HG03442 (cell line): ENCODE measurements at regions not wholly inside any gene's neighbourhood (a gene's known extent, or its start where the extent isn't known, plus 50 kb on each side); places are given as distances from the start of the nearest gene placed in this dataset.
"Not testable (repeated sequence)": the region's sequence is repeated elsewhere in the genome, so short reads cannot be mapped to it uniquely, and the experiment has no call there.

Experiments
- ATAC-seq: cut with Tn5 transposase; IDR thresholded peaks from one replicate; pipeline ENCODE4 v1.9.1; 2021; ENCODE audit warnings: mild to moderate bottlenecking, moderate library complexity; ENCODE audit not compliant: unreplicated experiment

DNA sequence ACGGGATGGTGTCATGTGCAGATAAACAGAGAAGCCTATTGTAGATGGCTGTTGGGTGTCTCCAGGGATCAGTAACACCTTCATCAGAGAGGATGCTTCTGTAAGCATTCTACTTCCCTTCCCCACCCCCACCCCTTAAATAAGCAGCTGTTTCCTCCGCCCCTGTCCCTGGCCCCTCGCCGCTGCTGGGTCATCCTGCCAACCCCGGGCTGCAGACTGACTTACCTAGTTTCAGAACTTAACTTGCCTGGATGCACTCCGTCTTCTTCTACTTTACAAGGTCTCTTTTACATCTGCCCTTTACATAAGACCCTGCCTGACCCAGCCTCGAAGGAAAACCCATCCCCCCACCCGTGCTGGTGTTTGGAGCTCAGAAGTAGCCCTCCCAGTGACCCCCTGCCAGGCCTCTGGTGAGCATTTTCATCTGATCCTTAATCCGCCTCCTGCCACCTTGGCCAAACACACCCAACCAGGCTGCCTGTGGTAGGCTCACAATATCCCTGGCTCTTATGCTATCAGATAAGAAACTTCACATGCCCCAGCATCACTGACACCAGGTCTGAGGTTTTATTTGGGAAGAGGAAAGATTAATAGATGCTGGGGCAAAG is 103.0 kb upstream of the HES1 start:
- no peak for ATAC-seq

DNA sequence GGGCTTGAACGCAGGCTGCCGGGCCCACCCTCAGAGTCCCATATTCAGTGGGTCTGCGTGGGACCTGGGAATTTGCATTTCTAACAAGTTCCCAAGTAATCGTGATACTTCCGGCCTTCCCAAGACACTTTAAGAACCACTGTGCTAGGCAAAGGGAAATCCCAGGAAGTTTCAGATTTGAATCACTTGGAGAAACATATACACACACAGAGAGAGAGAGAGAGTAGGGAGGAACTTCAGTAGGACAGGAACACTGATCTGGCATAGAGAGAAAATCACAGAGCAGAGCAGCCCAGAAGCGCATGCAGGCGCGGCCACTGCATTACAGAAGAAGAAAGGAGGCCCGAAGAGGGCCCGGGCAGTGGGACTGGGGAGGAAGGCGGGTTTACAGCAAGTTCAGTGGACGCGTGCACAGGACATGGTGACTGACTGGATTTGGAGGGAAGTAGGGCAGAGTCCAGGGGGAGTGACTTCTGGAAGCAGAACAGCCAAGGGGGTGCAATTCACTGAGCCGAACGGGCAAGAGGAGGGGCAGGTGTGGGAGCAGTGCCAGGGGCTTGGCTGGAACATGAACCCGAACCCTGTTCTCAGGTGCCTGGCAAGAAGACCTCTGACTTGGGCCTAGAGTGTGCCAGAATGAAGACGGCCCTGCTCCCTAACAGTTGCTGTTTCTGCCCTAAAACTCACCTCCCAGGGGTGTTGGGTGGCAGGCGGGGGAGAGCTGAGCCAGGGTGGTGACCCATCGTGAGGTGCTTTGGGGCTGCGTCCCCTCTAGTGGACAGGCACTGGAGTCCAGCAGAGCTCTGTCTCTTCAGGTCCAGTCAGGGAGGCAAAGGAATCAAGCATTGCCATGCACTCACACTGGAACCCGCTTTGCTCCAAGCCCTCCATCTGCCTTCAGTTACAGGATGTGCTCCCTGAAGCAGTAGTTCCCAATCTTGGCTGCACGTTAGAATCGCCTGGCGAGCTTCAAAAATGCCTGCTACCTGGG is 101.3 kb upstream of the HES1 start:
- no peak for ATAC-seq

DNA sequence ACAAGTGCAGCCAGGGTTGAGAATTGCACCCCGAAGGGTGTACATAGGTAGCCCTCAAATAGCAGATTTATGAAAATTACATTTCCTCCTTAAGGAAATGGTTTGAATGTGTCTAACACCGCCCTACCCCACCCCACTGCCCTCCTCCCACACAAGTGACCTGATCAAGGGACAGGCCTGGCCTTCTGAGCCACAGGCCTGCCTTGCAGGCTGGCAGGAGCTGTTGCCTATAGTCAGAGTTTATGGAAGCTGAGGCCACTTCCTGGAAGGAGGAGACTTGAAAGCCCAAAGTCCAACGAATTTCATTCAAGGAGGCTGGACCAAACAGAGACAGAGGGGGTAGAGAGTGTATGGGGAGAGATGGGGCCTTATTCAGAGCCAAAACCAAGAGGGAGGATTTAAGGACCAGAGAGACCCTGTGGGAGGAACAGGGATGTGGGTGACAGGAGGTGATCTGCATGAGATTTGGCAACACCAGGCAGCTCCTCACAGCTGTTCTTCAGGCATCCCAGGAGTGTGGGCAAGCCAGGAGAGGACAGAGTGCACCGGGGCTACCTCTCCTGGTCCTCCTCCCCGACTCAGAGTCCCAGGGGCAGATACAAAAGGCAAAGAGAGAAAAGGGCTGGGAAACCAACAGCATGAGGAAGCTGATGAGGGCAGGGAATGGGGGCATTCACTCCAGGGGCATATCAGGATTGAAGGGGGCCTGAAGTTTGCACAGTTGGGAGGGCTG is 100.4 kb upstream of the HES1 start:
- ATAC-seq: no peak

DNA sequence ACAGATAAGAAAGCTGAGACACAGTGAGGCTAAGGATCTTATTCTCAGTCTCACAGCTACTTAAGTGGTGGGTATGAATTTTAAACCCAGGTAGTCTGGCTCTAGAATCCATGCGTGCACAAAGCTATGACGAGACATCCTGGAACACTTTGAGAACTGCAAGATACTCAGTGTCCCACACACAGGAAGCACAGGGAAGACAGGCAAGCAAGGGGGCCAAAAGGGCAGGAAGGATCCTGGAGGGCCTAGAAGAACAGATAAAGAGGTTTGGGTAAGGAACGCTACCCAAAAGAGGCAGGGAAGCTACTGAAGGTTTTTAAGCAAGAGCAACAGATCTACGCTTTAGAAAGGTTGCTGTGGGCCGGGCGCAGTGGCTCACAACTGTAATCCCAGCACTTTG is 99.1 kb upstream of the HES1 start:
- no peak for ATAC-seq

DNA sequence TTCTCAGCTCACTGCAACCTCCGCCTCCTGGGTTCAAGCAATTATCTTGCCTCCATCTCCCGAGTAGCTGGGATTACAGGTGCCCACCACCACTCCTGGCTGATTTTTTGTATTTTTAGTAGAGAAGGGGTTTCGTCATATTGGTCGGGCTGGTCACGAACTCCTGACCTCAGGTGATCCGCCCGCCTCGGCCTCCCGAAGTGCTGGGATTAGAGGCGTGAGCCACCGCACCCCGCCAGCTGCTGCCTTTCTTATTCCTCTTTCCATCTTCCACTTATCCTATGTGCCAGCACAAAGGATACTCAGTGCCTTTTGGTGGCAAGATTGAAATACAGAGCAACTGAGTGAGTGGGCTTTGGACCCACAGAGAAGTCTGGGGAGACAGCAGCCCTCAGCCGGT is 97.6 kb upstream of the HES1 start:
- not testable (repeated sequence) for ATAC-seq

DNA sequence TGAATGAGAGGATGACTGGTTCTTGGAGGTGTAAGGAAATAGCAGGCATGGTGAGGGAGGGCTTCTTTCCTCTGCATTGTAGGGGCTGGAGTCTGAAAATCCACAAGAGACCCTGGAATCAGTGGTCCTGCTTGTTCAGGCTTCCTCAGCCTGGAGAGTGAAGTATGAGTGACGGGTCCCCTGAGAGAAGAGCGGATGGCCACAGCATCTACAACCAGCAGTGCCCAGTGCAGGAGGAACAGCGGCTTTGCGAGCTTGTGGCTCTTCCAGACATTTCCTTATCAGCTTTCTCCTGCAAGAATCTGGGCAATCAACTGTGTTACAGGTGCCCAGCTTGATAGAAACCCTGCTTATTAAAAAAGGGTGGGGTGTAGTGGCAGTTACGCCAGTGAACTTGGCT is 97.0 kb upstream of the HES1 start:
- ATAC-seq: no peak

DNA sequence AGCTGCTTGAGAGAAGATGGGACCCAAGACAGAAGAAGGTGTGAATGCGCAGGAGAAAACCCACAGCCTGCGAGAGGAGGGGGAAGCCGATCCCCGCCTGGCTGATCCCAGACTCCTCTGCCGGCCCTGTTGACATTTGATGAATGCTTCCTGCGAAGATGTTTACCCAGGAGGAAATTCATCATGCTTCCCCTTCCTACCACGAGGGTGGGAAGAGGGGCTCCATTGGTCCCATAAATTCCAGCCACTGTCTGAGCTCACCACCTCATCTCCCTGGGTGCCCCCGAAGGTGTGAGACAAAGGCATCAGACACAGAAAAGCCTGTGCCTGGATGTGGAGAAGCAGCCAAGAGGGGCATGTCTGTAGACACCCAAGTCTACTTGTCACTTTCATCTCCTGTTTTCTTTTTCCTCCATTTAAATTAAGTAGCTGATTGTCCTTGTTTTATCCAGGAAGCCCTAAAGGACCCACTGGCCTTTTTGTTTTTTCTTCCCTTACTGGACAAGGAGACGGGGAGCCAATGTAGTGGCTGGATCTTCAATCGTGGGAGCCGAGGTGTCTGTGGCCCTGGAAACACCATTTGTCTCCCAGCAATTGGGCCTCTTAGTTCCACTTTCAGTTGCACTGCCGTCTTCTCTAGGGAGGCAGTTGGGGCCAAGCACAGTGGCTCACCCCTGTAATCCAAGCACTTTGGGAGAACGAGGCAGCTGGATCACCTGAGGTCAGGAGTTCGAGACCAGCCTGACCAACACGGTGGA is 95.3 kb upstream of the HES1 start:
- no peak for ATAC-seq

DNA sequence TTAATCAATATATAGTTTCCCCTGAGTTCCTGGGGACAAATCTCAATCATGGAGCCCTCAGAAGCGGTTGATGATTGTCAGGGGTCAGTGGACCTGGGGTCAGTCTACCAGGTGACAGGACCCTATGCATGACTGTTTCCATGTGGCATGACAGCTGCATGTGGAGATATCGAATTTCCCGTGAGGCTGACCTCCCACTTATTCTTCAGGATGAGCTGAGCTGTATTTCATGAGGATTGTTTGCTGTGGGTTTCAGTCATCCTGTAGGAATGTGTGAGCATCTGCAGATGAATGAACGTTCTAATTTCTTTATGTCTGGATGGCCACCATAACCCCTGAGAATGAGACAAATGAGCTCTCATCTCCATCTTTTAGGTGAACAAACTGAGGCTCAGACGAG is 93.0 kb upstream of the HES1 start:
- no peak for ATAC-seq

DNA sequence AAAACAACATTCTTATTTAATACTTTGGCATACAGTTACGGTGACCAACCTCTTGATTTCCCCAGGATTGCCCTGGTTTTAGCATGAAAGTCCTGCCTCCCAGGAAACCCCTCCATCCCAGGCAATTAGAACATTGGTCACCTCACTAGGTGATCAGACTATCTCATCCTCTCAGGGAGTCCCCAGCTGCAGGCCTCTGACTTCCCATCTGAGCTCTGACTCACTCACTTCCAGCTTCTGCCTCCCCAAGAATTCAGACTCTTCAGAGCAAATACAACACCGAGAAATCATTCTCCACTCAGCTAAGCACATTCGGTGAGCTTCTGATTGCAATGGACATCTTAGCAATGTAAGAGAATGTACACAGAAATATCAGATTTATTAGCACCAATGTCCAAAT is 92.4 kb upstream of the HES1 start:
- no peak for ATAC-seq

DNA sequence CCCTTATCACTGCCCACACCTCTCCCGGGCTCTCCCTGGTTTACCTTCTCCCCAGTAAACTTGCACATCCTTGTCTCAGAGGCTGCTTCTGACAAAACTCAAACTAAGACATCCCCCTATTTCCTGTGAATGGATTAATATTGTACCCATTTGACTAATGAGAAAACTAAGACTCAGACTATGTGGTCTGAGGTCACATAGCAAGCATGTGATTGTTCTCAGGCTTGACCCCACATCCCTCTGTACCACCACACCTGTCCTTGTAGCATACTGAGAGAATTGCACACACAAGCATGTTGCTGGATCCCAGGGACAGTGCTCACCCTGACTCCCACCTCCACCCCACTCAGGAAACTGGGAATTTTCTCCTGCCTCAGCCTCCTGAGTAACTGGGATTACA is 90.7 kb upstream of the HES1 start:
- ATAC-seq: peak; percentile 91

DNA sequence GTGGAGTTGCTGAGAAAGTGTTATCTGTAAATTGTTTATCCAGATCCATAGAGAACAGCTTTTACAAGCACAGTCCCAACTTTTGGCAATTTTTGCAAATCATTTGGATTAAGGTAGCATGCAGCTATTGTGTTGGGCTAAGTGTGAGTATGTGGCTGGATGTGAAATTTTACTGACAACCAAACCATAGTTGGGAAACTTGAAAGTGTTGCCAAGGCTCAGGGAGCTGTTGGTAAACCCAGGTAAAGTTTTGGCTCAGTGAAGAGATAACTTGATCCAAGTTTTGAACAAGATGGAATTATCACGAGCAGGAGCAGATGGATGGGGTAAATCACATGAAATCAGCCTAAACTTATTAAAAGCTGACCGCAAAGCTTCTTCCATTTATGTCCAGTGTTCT is 90.0 kb upstream of the HES1 start:
- ATAC-seq: no peak

DNA sequence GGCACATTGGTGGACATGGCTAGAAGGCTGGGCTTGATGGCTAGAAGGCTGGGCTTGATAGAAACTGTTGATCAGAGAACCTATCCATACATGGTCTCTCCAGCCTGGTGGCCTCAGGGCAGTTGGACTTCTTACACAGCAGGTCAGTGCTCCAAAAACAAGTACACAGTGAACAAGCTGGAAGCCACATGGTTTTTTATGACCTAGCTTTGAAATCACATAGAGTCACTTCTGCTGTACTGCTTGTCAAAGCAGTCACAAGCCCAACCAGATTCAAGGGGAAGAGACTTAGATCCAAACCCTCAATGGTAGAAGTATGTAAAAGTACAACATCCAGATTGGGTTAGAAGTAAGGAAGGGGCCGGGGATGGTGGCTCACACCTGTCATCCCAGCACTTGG is 89.4 kb upstream of the HES1 start:
- ATAC-seq: no peak

DNA sequence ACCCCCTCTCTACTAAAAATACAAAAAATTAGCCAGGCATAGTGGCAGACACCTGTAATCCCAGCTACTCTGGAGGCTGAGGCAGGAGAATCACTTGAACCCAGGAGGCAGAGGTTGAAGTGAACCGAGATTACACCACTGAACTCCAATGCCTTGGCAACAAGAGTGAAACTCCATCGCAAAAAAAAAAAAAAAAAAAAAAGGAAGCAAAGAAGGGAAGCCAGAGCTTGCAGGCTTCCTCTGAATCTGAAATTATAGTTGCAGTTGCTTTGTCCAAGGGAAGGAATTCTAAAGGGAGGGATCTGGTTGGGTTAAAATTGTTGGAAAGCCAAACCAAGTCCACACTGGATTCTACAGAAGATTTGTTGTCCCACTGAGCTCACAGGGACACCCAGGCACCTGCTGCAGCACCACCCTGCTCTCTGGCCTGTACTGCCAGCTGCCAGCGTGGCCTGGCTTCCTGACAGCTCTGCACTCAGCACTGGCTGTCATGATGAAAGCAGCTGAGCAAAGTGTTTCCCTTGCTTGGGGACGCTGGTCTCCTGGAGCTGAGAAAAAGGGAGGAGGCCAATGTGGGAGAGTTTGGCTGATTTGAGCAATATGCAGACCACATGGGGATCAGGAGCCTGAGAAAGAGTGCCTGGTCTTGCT is 88.8 kb upstream of the HES1 start:
- ATAC-seq: no peak

DNA sequence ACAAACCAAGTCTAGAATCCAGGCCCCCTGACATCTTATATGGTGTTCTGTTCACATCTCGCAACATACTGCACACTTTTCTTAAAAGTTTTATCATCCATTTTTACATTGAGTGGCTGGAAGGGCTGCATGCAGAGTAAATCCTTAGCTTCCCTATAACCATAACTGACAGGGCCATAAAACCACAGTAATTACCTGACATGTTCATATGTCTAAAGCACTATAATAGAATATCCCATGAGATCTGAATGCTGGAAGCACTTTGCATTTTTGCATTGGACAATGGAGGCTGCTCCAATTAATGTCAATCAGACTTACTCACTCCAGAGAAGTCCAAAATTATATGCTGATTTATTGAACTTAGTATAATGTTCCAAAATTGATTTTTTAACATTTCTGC is 86.6 kb upstream of the HES1 start:
- ATAC-seq: no peak

DNA sequence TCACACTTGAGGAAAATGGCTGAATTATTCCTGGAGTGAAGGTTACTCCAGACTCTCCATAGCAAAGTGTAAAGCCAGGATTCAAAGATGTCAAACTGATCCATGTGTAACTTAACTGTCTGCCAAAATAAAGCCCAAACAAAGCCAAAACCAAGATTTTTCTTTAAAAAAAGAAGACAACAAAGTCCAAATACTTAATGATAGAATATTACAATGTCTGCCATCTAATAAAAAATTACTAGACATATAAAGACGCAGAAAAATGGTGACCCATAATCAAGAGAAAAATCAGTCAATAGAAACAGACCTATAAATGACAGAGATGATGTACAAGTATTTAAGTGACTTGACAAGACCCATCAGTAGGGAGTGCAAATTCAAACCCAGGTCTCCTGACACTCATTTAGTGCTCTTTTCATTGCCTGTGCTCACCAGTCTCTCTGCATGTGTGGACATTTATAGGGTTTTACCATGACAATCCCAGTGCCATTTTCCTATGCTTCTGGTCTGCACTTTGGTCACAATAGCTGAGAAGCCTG is 85.1 kb upstream of the HES1 start:
- no peak for ATAC-seq

DNA sequence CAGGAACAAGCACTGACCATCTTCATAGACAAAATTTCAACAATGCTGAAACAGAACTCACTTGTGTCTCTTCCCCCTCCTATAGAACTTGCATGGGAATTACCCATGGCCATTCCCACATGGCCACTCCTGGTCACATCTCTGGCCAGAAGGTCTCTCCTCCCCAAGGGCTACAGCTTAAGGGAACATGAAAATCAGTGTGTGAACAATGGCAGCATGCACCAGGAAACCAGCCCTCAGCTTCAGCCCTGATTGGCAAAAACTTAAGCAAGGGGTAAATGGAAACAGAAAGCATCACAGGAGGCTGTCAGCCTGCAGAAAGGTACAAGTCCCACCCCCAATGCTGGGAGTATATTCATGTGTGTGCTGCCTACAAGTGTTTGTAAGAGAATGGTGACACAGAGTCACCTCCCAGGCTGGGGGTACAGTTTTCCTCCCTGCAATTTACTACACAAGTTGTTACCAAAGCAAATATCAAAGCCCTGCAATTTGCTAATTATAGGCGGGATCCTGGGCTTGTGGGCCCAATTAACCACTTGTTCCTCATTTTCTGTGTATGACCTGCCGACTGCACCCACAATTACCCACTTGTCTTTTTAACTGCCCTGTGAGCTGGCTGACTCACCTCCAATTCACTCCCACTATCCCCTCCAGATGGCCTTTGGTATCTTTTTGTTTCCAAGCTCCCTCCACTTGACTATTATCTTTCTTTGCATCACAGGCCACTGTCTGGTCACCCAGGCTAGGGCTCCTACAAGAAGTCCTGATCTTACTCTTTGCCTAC is 84.4 kb upstream of the HES1 start:
- ATAC-seq: no peak

DNA sequence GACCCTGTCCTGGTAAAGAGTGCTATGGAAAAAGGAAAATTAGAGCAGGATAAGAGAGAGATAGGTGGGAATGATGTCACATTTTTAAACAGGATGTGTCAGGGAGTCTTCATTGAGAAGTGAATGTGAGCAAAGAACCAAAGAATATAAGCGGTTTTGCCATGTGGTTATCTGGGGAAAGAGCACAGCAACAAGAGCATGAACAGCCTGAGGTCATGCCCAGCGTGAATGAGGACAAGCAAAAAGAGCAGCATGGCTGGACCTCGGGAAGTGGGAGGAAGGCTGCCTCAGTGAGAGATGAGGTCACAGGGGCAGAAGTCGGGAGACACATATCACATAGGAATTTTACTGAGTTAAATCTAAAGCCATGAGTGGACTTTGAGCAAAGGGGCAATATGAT is 82.8 kb upstream of the HES1 start:
- ATAC-seq: no peak

DNA sequence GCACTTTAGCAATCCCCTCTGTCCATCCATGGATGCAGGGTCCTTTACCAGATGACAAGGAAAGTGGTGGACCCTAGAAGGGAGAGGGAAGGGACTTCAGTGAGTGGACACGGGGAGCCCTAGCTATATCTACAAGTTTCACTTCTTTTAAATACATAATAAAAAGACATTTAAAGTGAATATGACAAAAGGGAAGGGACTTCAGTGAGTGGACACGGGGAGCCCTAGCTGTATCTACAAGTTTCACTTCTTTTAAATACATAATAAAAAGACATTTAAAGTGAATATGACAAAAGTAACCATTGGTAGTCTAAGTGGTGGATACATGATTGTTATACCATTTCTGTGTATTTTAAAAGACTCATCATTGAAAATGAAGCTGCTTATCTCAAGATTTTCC is 81.9 kb upstream of the HES1 start:
- no peak for ATAC-seq

DNA sequence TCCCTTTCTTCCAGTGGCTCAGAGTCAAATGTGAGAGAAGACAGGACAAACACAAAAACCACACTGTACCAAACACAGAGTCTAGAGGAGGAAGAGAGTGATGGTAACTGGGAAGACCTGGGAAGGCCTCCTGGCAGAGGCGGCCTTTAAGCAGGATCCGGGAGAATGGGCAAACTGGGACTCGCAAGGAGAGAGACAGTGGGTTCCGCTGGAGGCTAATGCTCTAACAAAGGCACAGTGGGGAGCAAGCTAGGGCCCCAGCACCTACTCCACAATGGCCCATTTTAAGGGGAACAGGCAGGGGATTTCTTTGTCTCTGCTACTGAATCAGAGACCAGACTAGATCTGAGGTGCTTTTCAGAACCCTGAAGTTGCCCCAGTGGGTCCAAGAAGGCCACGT is 81.4 kb upstream of the HES1 start:
- no peak for ATAC-seq

DNA sequence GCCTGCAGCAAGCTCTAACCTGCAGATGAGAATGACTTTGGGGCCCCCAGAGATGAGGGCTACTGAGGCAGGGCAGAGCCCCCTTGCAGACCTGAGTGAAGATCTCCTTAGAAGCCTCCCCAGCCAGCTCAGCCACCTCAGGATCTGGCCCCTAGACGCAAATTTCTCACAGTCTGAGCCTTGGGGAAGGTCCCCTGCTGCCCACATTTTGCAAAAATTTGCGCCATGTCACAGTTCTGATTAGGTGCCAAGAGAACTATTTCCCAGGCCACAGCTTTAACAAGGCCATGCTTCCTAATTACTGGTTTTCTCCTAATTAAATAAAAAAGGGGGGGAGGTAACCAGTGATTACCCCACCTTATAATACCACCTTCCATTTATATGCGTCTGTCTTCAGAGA is 81.0 kb upstream of the HES1 start:
- no peak for ATAC-seq
